ENCODE measurements at regions not wholly inside any gene's neighbourhood (a gene's known extent, or its start where the extent isn't known, plus 50 kb on each side); places are given as distances from the start of the nearest gene placed in this dataset.

DNA sequence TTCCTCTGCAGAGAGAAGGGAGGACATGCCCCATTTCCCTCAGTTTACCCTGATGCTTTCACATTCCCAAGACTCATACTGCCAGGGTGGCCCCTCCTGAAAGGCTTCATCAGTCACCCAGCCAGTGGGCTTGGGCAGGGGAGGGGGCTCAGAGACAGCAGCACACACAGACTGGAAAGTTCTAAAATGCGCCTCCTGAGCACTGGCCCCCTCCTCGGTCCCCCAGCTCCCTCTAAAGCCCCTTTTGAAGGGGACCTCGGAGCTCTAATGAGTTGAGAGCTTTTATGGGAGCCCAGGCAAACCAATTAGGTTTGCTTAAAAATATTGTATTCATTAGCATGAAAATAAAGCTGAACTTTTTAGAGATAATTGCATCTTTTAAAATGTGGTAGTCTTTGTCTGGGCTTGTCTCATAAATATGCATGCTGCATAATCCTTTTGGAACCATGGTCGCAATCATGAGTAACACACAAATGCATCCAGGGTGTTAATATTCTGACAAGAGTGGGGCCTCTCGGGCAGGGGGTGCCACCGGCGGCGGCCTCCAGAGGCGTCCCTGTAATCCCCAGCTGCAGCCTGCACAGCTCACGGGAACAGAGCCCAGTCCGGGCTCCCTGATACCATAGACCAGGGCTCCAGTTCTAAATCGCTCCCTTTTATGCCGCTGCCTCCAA is 78.5 kb downstream of the RPLP1 start:
- DNase-seq, result no peak

DNA sequence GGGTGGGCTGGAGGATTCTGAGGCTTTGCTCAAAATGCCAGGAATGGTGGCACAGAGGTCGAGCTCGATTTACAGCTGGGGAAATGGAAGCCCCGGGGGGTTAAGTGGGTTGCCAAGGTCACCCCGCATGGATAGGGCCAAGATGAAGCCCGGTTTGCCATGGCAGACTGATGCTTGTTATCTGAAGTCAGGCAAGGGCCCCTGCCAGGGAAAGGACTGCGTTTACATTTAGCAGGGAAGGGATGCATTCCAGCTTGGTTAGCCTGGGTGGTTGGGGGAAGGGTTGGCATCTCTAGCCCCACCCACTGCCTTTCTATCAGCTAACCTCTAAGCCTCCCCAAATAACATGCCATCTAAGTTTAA is 79.0 kb downstream of the RPLP1 start:
- DNase-seq, result no peak

DNA sequence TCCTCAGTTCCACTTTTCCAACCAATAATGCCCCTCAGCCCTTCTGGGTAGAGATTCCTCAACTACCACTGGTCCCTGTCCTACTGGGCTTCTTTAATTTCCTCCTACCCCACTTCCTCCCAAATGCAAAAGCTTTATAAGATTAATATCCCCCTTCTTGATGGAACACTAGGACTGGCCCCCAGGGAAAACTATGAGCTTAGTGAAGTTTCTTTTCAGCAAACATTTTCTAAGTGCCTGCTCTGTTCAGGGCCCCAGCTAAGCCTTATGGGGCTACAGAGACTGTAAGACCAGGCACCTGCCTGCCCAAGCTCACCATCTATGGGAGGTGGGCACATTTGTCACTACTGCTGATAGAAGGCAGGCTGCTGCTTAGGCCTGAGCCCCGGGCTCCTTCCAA is 79.4 kb downstream of the RPLP1 start:
- no peak for DNase-seq

DNA sequence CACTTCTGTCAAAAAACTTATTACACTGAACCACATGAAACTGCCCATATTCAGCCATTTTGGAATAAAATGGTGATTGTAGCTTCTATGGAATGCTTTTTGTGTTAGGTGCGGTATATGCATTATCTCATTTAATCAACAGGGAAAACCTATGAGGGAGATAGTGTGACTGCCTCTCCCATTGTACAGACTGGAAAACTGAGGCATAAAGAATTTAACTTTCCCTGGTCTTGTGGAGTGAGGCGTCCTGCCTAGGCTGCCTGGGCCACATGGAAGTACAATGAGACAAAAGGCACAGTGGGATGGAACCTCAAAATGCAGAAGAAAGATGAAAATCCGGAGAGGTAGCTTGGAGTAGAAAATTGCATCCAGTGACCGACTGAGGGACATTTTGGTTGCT is 80.2 kb downstream of the RPLP1 start:
- no peak for DNase-seq

DNA sequence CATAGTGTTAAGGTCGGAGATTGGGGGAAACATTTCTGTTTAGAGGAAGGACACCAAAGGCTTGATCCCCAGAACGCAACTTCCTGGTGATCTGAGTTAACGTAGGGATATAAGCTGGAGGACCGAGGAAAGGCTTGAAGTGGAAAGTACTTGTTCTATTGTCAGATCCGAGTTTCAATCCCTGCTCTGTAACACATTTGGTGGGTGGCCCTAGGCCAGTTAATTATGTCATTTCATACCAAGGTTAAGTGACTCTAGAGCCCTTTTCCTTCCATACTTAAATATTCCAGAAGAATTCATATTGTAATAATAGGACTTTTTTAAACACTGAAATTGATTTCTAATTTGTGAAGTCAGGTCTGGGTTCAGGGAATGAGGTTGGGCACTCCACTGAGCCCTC is 80.9 kb downstream of the RPLP1 start:
- no peak for DNase-seq

DNA sequence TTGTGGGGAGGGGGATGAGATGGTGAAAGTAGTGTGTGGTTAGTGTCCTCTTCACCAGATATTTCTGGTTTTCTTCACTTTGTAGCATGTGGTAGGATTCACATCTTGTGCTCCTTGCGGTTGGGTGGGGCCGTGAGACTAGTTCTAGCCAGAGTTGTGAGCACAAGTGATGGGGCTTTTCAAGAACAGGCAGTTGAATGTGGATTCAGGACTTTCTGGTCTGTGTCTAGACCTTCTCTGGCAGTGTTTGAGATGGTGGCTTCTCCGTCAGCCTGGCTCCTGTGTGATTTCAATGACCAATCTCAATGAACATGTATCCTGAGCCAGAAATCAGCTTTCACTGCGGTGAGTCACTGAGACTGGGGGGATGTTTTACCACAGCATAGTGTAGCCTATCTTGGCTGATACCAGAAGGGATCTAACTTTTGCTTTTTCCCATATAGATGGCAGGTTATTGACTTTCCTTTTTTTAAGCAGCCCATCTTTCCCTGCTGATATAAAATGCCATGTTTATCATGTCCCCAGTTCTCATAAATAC is 82.6 kb downstream of the RPLP1 start:
- no peak for DNase-seq

DNA sequence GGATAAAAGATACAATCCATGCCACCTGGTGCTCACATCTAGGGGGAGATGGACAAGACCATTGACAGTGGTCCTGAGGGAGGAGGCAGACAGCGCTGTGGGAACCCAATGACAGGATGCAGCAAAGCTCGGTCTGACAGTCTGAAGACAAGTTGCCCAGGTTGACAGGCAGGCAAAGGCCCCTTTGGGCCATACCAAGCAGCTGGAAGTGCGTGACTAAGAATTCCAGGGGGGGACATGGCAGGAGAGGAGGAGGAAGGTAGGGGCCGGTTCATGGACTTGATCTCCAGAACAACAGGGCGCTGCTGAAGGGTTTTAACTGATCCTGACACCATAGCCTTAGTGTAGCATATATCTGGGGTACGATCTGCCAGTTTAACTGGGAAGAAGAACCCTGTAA is 83.4 kb downstream of the RPLP1 start:
- no peak for DNase-seq

DNA sequence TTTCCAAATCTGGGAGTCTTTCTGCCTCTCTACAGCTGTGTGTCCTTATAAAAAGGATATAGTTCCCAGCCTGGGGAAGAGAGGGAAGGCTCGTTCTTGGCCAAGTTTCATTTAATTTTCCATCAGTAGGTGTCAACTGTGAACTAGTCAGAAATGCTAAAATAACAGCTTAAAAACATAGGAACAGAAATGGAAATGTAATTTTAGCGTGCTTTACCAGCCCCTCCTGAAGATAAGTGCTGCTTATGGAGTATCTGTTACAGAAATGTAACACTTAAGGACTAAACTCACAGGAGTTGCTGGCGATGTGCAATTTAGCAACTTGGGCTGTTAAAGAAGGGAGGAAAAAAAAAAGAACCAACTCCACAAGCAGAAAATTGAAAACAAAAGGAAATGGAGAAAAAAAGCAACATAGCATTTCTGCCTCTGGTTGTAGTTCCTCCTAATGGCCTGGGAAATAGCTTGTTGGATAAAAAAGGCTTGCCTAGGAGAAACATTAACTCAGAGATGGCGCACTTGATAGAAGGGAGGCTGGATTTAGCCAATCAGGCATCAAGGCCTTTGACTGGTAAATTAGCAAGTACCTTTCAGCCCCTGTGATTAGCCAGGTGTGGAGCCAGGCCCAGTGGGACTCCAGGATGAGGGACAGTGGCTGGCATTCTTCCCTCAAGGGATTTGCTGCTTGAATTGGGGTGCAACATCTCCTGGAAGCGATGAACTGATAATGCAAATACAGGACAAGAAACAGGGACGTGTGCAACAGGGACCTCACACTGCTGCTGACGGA is 84.3 kb downstream of the RPLP1 start:
- DNase-seq, result no peak

DNA sequence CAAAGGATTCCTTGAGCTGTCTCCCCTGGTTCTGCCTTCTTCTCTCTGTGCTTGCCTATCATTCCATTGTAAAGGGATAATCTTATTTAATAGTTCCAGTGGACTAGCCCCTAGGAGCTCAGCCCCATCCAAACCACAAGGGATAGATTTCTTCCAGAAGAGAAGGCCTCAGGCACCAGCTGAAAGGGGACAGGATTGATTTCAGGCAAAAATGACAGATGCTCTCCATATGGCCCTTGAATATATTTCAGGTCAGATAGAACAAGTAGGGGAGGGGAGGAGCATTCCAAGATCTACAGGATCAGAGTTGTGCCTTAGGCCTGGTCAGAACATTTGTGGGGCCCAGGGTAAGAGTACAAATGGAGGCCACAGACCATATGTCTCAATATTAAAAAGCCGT is 85.3 kb downstream of the RPLP1 start:
- no peak for DNase-seq

DNA sequence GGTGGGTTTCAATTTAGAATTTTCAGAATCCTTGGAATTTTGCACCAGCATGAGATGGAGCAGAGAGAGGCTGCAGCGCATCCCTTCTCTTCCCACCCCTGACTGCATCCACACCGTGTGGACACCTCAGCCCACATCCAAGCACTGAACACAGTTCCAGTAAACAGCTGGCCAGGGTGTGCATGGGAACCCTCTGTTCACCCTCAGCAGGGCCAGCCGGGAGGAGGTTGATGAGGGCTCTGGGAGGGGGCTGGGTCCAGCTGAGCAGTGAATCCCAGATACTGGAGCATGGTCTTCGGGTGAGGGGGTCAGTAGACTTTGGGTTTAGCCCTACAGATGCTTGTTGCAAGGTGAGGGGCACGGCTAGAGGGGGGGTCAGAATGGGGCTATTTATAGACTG is 85.8 kb downstream of the RPLP1 start:
- no peak for DNase-seq

DNA sequence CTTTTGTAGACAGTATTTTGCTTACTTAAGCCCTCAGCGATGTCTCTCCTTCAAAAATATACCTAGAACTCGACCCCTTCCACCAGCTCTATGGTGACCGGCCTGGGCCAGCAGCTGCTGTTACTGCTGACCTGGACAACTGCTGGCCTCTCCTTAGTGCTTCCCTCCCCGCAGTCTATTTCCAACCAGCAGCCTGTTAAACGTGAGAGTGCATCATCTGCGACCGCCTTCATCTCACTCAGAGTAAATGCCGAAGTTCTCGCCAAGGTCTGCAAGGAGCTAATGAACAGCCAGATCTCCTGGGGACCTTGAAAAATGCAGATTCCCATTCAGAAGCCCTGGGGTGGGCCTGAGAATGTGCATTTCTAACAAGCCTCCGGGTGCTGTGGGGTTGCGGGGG is 86.7 kb downstream of the RPLP1 start:
- no peak for DNase-seq

DNA sequence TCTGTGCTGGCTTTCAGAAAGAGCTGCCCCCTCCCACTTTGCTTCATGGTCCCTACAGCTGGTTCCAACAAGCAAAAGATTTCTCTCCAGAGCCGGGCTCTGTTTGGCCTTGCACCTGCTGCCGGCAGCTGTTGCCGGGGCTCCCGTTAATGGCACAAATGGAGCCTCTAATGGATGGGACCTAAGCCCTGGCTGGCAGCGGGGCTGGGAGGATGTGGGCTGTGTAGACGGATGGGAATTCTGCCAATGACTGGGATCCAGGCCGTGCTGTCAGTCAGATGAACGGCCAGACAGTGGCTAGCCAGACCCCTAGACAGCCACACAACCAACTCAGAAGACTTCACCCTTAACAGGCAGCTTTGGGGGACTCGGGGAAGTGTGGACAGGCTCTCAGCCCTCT is 88.0 kb downstream of the RPLP1 start:
- no peak for DNase-seq

DNA sequence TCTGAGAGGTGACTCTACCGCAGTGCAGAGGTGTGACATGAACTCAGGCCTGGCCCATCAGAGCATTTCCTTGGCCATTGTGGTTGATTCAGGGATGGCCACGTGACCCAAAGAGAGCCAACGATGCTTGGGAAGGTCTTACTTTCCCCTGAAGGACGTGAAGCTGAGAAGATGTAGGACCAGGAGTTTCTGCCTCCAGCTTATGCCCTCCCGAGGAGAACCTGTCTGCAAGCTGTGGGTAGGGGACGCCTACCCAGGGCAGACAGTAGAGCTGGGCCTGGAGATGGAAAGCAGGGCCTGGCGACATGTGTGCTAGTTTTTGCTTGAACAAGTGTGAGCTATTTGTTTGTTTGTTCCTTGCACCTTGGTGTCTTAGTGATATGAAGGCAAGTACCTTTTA is 89.4 kb downstream of the RPLP1 start:
- no peak for DNase-seq

DNA sequence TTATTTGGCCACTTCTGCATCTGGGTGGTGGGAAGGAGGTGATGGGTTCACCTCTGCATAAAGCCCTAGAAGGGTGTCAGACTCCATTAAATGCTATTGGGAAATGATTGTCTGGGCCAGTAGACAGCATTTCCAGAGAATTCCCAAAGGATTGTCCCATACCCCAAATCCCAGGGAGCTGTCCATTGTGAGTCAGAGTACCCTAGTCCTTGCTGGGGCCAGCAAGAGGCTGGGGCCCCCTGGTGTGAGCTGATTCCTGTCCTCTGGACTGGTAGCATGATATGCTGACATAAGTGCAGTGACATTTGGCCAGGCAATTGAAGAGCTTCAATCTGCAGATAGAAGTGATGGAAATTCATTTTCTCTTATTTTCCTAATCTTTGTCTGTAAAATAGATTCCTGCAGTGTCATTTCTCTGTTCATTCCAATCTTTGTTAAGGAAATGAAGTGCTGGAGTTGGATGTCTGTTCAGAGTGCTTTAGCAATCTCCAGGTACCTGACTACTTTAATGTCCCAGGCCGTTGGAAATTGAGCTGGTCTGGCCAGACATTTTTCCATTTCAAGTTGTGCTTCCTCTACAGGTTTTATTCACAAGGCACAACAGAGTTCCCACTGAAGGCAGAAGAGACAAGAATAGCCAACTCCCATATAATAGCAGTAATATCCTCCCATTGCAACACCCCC is 91.2 kb downstream of the RPLP1 start:
- no peak for DNase-seq

DNA sequence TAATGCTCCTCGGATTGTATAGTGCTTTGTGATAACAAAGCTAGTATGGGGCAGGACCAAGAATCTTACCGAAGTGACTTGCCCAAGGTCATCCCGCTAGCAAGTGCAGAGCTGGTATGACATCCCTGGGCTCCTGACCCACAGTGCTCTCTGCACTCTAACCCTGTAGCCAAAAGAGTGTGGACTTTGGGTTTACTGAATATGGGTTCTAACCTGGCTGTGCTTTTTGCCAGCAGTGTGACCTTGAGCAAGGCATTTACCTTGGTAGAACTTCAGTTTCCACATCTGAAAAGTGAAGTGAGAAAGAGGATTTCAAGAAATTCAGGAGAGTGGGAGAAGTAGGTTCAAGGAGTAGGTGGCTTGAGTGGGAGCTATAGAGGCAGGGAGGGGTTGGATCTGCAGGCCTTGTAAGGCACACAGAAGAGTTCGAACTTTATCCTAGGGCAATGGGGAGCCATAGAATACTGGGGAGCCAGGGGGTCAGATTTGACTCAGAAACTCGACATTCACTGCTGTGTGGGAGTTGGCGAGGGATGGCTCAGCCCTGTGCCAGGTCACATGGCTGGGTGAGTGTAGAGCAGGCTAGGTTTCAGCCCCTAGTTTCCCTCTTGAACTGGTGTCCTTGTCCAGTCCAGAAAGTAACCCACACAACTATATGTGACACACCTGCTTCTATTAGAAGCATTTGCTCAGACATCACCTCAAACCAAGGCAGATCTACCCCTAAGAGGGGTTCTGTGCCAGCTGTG is 91.9 kb downstream of the RPLP1 start:
- DNase-seq, result no peak

DNA sequence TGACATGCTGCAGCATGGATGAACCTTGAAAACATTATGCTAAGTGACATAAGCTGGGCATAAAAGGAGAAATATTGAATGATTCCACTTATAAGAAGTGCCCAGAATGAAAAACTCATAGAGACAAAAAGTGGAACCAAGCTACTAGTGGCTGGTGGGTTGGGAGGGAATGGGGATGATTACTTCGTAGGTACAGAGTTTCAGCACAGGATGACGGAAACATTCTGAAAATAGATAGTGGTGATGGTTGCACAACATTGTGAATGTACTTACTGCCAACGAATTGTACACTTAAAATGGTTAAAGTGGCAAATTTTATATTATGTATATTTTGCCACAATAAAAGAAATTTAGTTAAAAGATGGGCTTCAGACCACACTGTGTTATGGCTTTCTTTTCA is 93.6 kb downstream of the RPLP1 start:
- no peak for DNase-seq

DNA sequence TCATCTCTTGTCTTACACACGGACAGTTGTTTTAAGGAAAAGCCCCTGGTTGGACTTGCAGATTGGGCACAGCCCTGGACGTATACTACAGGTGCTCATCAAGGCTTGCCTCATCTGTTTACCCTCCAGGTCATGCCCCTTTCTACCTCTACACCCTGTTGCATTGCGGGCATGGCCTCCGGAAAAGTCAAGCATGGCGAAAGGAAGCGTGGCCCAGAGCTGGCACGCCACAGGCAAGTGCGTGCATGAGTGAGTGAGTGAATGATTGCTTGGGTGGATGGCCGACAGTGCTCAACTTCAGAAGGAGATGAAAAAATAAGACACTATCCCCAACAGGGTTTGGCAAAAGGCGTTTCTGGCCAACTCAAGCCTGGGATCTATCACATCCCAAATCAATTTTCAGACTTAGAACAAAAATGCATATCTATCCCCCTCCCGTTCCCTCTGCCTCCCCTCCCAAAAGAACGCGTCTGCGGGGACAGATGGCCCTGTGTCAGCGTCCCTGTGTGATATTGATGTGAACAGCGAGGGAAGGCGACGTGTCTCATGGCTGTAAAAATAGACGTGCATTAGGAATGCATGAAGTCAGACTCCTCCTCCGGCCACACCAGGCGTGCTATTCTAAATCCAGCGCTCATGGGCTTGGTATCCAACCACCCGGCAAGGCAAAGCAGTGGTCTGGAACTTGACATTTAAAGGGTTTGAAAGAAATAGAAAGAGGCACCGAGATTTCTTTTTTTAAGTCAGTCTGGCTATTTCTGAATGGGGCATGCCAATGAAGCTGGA is 96.0 kb downstream of the RPLP1 start:
- DNase-seq, result no peak

DNA sequence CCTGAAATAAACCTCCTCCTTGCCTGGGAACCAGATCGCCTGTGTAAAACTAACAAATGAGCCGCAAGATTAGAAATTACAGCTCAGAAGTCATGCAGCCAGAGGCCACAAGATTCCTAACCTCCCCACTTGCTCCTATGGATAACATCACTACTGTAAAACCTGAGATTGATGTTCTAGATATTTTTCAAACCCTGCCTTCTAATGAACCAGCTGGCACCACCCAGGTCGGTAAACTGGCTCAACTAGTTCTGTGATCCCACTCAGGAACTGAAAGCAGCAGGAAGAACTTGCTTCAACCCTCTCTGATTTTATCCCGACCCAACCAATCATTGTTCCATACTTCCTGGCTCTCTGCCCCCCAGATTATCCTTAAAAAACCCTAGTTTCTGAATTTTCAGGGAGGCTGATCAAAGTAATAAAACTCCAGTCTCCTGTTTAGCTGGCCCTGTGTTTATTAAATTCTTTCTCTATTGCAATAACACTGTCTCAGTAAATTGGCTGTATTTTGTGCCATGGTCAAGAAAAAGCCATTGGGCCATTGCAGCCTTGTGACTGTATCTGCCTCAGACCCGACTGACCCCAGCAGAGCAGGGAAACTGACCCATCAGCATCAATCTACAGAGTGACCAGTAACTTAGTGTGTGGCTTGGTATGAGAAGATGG is 98.9 kb downstream of the RPLP1 start:
- no peak for DNase-seq

DNA sequence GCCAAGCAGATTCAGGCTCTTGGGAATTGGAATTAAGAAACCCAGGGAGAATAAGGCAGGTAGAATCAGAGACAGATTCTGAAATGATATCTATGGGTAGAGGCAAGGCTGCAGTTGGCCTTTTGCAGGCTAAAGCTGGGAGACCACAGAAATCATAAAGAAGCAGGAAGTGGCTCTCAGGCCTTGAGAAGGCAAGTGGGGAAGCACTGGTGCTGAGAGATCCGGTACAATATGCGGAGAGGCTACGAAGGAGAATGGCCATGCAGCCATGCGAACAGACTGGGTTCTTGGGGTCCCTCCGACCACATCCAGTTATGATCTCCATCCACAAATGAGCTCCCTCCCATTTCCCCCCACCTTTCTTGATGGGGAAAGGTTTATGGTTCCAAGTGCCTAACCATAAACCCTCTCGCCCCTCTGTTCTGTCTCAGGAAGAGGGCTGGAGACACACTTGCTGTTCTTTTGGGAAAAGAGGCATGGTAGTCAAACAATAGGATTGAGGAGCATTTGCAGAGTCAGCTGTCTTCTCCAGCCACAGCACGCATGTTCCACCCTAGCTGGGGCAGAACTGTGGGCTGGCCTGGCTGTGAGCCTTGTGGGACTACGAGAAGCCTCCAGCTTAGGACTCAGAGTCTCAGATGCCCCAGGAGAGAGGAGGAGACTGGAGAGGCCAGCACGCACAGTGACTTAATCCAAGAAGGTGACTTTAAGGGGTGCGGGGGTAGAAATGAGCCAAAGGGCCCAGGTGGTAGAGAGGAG is 99.6 kb downstream of the RPLP1 start:
- DNase-seq, result no peak

DNA sequence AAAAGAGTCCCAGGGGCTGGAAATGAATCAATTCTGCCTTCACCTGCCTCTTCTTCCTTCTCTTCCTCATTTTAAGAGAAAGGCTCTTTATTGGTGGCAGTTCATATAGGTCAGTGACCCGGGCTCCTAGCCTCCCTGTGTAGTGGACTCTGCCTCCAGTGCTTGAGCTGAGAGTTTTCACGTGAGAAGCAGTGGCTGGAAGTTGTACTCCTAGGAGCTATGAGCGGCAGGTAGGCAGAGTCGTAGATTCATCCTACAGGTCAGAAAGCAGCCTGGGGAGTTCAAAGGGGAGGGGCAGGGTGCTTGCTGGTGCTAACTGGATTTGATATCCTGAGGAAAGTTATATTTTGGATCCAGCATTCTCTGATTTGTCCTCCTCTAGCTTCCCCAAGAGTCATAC is 101.1 kb downstream of the RPLP1 start:
- no peak for DNase-seq
